SK-N-SH treated with all-trans-retinoic acid at 6 μM for 48 hours (cell line): ENCODE measurements at regions not wholly inside any gene's neighbourhood (a gene's known extent, or its start where the extent isn't known, plus 50 kb on each side); places are given as distances from the start of the nearest gene placed in this dataset.

ENCODE experiments used
- ATAC-seq: fragments of 200-7000 bp; cut with Tn5 transposase; 3 replicates; pipeline ENCODE4 v1.9.1; 2020; ENCODE audit warnings: mild to moderate bottlenecking, moderate library complexity
- ARNTL ChIP-seq: fragments of 450-650 bp; formaldehyde crosslinking; IDR thresholded peaks from 2 replicates; pipeline ENCODE4 v1.5.0; 2020; ENCODE audit warnings: low read depth, mild to moderate bottlenecking, moderate library complexity, borderline replicate concordance
- BACH2 ChIP-seq: fragments of 250-450 bp; sonication (Bioruptor Pico); IDR thresholded peaks from 2 replicates; pipeline ENCODE4 v1.9.0; 2021; ENCODE audit warnings: mild to moderate bottlenecking, borderline replicate concordance
- CSDC2 ChIP-seq: fragments of 250-450 bp; sonication (Bioruptor Pico); IDR thresholded peaks from 2 replicates; pipeline ENCODE4 v1.5.0; 2020; ENCODE audit warnings: mild to moderate bottlenecking, moderate library complexity
- CSRNP3 ChIP-seq: fragments of 250-450 bp; sonication (Bioruptor Pico); IDR thresholded peaks from 2 replicates; pipeline ENCODE4 v1.5.1; 2021; ENCODE audit warnings: mild to moderate bottlenecking, moderate library complexity
- ESRRG ChIP-seq: fragments of 250-450 bp; sonication (Bioruptor Pico); IDR thresholded peaks from 2 replicates; pipeline ENCODE4 v1.6.1; 2021; ENCODE audit warnings: mild to moderate bottlenecking
- OSR1 ChIP-seq: fragments of 250-450 bp; sonication (Bioruptor Pico); IDR thresholded peaks from 2 replicates; pipeline ENCODE4 v1.8.0; 2022; ENCODE audit warnings: moderate library complexity, mild to moderate bottlenecking, inconsistent platforms
- PPARA ChIP-seq: fragments of 250-450 bp; sonication (Bioruptor Pico); IDR thresholded peaks from 2 replicates; pipeline ENCODE4 v1.5.0; 2020; ENCODE audit warnings: mild to moderate bottlenecking, borderline replicate concordance
- RARB ChIP-seq: fragments of 250-450 bp; sonication (Bioruptor Pico); IDR thresholded peaks from 2 replicates; pipeline ENCODE4 v1.8.0; 2021; ENCODE audit warnings: mild to moderate bottlenecking, moderate library complexity
- SNAI2 ChIP-seq: fragments of 250-450 bp; sonication (Bioruptor Pico); IDR thresholded peaks from 2 replicates; pipeline ENCODE4 v1.5.0; 2020; ENCODE audit warnings: mild to moderate bottlenecking, moderate library complexity
- TCF4 ChIP-seq: fragments of 250-450 bp; sonication (Bioruptor Pico); IDR thresholded peaks from 2 replicates; pipeline ENCODE4 v1.8.0; 2021; ENCODE audit warnings: mild to moderate bottlenecking, moderate library complexity, borderline replicate concordance
- TOX ChIP-seq: fragments of 250-450 bp; sonication (Bioruptor Pico); IDR thresholded peaks from 2 replicates; pipeline ENCODE4 v1.8.0; 2021; ENCODE audit warnings: mild to moderate bottlenecking, moderate library complexity, borderline replicate concordance
- TSHZ2 ChIP-seq: fragments of 250-450 bp; sonication (Bioruptor Pico); IDR thresholded peaks from 2 replicates; pipeline ENCODE4 v1.5.0; 2020; ENCODE audit warnings: mild to moderate bottlenecking, moderate library complexity
- ZC3H10 ChIP-seq: fragments of 250-450 bp; sonication (Bioruptor Pico); IDR thresholded peaks from 2 replicates; pipeline ENCODE4 v1.5.1; 2021; ENCODE audit warnings: mild to moderate bottlenecking, moderate library complexity
- ZFP3 ChIP-seq: fragments of 250-450 bp; sonication (Bioruptor Pico); IDR thresholded peaks from 2 replicates; pipeline ENCODE4 v1.5.0; 2020; ENCODE audit warnings: mild to moderate bottlenecking, moderate library complexity
- ZFP30 ChIP-seq: fragments of 450-650 bp; formaldehyde crosslinking; IDR thresholded peaks from 2 replicates; pipeline ENCODE4 v1.5.0; 2022; ENCODE audit warnings: mild to moderate bottlenecking, moderate library complexity
- ZNF565 ChIP-seq: fragments of 450-650 bp; formaldehyde crosslinking; conservative IDR thresholded peaks from 2 replicates; pipeline ENCODE4 v1.5.0; 2020; ENCODE audit warnings: low read depth, mild to moderate bottlenecking, moderate library complexity
- ZNF70 ChIP-seq: fragments of 450-650 bp; formaldehyde crosslinking; IDR thresholded peaks from 2 replicates; pipeline ENCODE4 v1.5.0; 2020; ENCODE audit warnings: mild to moderate bottlenecking, moderate library complexity
- ZNF8 ChIP-seq: fragments of 450-650 bp; formaldehyde crosslinking; IDR thresholded peaks from 2 replicates; pipeline ENCODE4 v1.5.0; 2020; ENCODE audit warnings: mild to moderate bottlenecking, moderate library complexity
- TF ChIP-seq, protein P1 (sequence below): fragments of 250-450 bp; sonication (Bioruptor Pico); IDR thresholded peaks from 2 replicates; pipeline ENCODE4 v1.8.0; 2021; ENCODE audit warnings: low read depth, mild to moderate bottlenecking, moderate library complexity, borderline replicate concordance
- TF ChIP-seq, protein P2 (sequence below): fragments of 250-450 bp; sonication (Bioruptor Pico); IDR thresholded peaks from 2 replicates; pipeline ENCODE4 v1.8.0; 2020; ENCODE audit warnings: mild to moderate bottlenecking, moderate library complexity, borderline replicate concordance

DNA sequence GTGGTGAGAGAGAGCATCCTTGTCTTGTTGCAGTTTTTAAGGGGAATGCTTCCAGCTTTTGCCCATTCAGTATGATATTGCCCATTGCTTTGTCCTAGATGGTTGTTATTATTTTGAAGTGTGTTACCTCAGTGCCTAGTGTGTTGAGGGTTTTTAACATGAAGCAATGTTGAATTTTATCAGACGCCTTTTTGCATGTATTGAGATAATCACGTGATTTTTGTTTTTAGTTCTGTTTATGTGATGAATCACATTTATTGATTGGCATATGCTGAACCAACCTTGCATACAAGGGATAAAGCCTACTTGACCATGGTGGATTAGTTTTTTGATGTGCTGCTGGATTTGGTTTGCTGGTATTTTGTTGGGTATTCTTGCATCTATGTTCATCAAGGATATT is 302.3 kb upstream of the G2E3 start:
- no peak for ATAC-seq
- TF ChIP-seq ZFP3 (CRISPR knock-in tag), result no peak
- TF ChIP-seq RARB (CRISPR knock-in tag), result no peak
- TF ChIP-seq CSDC2 (CRISPR knock-in tag), result no peak

- TF ChIP-seq CSRNP3 (CRISPR knock-in tag), result no peak
- no peak for TF ChIP-seq CSDC2 (CRISPR knock-in tag)
- no peak for TF ChIP-seq RARB (CRISPR knock-in tag)
- ATAC-seq, result no peak
Observed at GRCh38 chr14:30257946-30258661, 300.9 kb upstream of the G2E3 start.

GRCh38 chr14:30260833-30261607 is 297.9 kb upstream of the G2E3 start:
- no peak for TF ChIP-seq PPARA (CRISPR knock-in tag)
- TF ChIP-seq ZNF565, result no peak
- no peak for ATAC-seq

DNA sequence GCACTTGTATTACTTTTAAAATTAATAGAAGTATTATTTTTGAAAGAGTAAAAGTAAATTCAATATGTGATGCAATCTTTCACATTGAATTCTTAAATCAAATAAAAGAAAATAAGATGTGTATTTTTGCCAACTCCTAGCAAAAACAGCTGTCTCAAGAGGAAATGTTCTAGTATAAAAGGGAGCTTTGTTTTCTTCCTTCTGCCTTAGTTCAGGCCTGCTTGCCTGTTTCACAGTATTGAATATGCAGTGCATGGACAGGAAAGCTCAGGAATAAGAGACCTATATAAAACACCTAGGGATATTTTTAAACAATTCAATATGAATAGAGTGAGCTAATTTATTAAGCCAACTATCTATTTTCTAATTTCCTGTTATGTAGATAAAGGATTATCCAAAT is 294.8 kb upstream of the G2E3 start:
- TF ChIP-seq ZC3H10 (CRISPR knock-in tag) (no peak), ZNF70 (no peak), TCF4 (CRISPR knock-in tag) (no peak), ESRRG (no peak), ZNF565 (no peak), ARNTL (CRISPR knock-in tag) (no peak), BACH2 (CRISPR knock-in tag) (no peak), ZNF8 (no peak), CSRNP3 (CRISPR knock-in tag) (no peak), ZFP3 (CRISPR knock-in tag) (no peak), OSR1 (CRISPR knock-in tag) (no peak), TSHZ2 (CRISPR knock-in tag) (no peak), RARB (CRISPR knock-in tag) (no peak), SNAI2 (CRISPR knock-in tag) (no peak), PPARA (CRISPR knock-in tag) (no peak)
- TF ChIP-seq, protein P1, sequence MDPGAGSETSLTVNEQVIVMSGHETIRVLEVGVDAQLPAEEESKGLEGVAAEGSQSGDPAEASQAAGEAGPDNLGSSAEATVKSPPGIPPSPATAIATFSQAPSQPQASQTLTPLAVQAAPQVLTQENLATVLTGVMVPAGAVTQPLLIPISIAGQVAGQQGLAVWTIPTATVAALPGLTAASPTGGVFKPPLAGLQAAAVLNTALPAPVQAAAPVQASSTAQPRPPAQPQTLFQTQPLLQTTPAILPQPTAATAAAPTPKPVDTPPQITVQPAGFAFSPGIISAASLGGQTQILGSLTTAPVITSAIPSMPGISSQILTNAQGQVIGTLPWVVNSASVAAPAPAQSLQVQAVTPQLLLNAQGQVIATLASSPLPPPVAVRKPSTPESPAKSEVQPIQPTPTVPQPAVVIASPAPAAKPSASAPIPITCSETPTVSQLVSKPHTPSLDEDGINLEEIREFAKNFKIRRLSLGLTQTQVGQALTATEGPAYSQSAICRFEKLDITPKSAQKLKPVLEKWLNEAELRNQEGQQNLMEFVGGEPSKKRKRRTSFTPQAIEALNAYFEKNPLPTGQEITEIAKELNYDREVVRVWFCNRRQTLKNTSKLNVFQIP (CRISPR knock-in tag), result no peak
- no peak for ATAC-seq

- no peak for ATAC-seq
- TF ChIP-seq TOX (CRISPR knock-in tag), result no peak
- no peak for TF ChIP-seq SNAI2 (CRISPR knock-in tag)
- TF ChIP-seq ZFP30, result no peak
- TF ChIP-seq PPARA (CRISPR knock-in tag), result no peak
- TF ChIP-seq ESRRG, result no peak
- TF ChIP-seq ZFP3 (CRISPR knock-in tag), result no peak
- no peak for TF ChIP-seq ZNF565
- no peak for TF ChIP-seq TSHZ2 (CRISPR knock-in tag)
- TF ChIP-seq ARNTL (CRISPR knock-in tag), result no peak
- no peak for TF ChIP-seq CSDC2 (CRISPR knock-in tag)
- TF ChIP-seq, protein P2, sequence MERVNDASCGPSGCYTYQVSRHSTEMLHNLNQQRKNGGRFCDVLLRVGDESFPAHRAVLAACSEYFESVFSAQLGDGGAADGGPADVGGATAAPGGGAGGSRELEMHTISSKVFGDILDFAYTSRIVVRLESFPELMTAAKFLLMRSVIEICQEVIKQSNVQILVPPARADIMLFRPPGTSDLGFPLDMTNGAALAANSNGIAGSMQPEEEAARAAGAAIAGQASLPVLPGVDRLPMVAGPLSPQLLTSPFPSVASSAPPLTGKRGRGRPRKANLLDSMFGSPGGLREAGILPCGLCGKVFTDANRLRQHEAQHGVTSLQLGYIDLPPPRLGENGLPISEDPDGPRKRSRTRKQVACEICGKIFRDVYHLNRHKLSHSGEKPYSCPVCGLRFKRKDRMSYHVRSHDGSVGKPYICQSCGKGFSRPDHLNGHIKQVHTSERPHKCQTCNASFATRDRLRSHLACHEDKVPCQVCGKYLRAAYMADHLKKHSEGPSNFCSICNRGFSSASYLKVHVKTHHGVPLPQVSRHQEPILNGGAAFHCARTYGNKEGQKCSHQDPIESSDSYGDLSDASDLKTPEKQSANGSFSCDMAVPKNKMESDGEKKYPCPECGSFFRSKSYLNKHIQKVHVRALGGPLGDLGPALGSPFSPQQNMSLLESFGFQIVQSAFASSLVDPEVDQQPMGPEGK, result no peak
Observed at GRCh38 chr14:30266290-30266689, 292.7 kb upstream of the G2E3 start.
